Kidney epithelial cell (primary cell): ENCODE measurements at regions not wholly inside any gene's neighbourhood (a gene's known extent, or its start where the extent isn't known, plus 50 kb on each side); places are given as distances from the start of the nearest gene placed in this dataset.

Experiments used
- DNase-seq: peaks from one replicate; pipeline ENCODE4 v3.0.0-alpha.2; 2010; ENCODE audit warnings: low read depth
- H3K27me3 ChIP-seq: 2 replicates; pipeline ENCODE4 v1.6.0; 2011; ENCODE audit warnings: low read length; ENCODE audit not compliant: control insufficient read depth, insufficient read depth
- H3K36me3 ChIP-seq: 2 replicates; pipeline ENCODE4 v1.5.1; 2011; ENCODE audit warnings: low read length; ENCODE audit not compliant: control insufficient read depth, insufficient read depth
- H3K4me3 ChIP-seq: 2 replicates; pipeline ENCODE4 v1.5.1; 2011; ENCODE audit warnings: low read depth, mild to moderate bottlenecking, control low read depth, low read length
- CTCF ChIP-seq: IDR thresholded peaks from 2 replicates; pipeline ENCODE4 v1.5.1; 2011; ENCODE audit warnings: mild to moderate bottlenecking, moderate library complexity, low read length, control low read depth, inconsistent platforms; ENCODE audit not compliant: insufficient read depth, poor library complexity, severe bottlenecking

GRCh38 chr4:162797108-162797507 is 369.6 kb downstream of the NAF1 start:
- no peaks in the 10 kb centered on the region for H3K36me3 ChIP-seq
- no peak for TF ChIP-seq CTCF
- no peaks in the 10 kb centered on the region for H3K27me3 ChIP-seq
- no peak overlapping the region for H3K4me3 ChIP-seq
- no peak for DNase-seq

- DNase-seq = no peak
- H3K36me3 ChIP-seq = no peaks in the 10 kb centered on the region
- no peak overlapping the region for H3K4me3 ChIP-seq
- H3K27me3 ChIP-seq = no peaks in the 10 kb centered on the region
- no peak for TF ChIP-seq CTCF
Measured at GRCh38 chr4:162793571-162793970, 373.1 kb downstream of the NAF1 start.

- no peak for DNase-seq
- no peak for TF ChIP-seq CTCF
- Histone ChIP-seq H3K4me3 (no peak overlapping the region), H3K27me3 (no peaks in the 10 kb centered on the region), H3K36me3 (no peaks in the 10 kb centered on the region)
Measured at GRCh38 chr4:162793004-162793403, 373.7 kb downstream of the NAF1 start.

GRCh38 chr4:162791226-162791625 is 375.5 kb downstream of the NAF1 start:
- no peak for TF ChIP-seq CTCF
- no peak for DNase-seq
- no peaks in the 10 kb centered on the region for H3K36me3 ChIP-seq

GRCh38 chr4:162787120-162787519 is 379.6 kb downstream of the NAF1 start:
- no peak for TF ChIP-seq CTCF
- H3K27me3 ChIP-seq = no peaks in the 10 kb centered on the region
- no peak overlapping the region for H3K4me3 ChIP-seq
- no peak for DNase-seq
- no peaks in the 10 kb centered on the region for H3K36me3 ChIP-seq

More at GRCh38 chr4:162791226-162791625, 375.5 kb downstream of the NAF1 start:
- no peak overlapping the region for H3K4me3 ChIP-seq
- no peaks in the 10 kb centered on the region for H3K27me3 ChIP-seq

- Histone ChIP-seq H3K27me3 (no peaks in the 10 kb centered on the region), H3K36me3 (no peaks in the 10 kb centered on the region), H3K4me3 (no peak overlapping the region)
- TF ChIP-seq CTCF = no peak
- DNase-seq = no peak
Measured at GRCh38 chr4:162782778-162783525, 383.7 kb downstream of the NAF1 start.
